SH-SY5Y (cell line): ENCODE measurements at regions not wholly inside any gene's neighbourhood (a gene's known extent, or its start where the extent isn't known, plus 50 kb on each side); places are given as distances from the start of the nearest gene placed in this dataset.

Experiments used
- GATA2 ChIP-seq: IDR thresholded peaks from 2 replicates; pipeline ENCODE4 v1.6.1; 2011; ENCODE audit warnings: mild to moderate bottlenecking, low read depth, low read length
- GATA3 ChIP-seq: IDR thresholded peaks from 2 replicates; pipeline ENCODE4 v1.6.1; 2011; ENCODE audit warnings: low read depth, mild to moderate bottlenecking, low read length, moderate library complexity

DNA sequence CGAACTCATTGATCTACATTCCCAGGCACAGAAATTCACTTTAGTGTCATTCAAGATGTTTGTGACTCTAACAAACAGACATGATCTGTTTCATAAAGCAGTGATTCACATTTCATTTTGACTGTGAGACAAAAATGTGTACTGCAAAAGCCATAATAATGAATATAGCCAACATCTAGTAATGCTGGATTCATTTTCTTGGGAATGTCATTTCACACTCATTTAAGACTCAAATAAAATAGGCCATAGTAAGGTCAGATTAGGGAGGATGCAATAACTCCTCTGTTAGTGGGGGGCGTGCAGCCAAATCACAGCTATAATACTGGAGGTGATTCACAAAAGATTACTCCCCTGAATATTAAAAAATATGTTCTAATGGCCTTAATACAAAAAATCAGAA lies 566.6 kb upstream of the ZWINT start:
- TF ChIP-seq GATA2 (no peak), GATA3 (no peak)

- TF ChIP-seq GATA3: no peak
- no peak for TF ChIP-seq GATA2
These were observed 559.7 kb upstream of the ZWINT start for GRCh38 chr10:56920601-56921261.

DNA sequence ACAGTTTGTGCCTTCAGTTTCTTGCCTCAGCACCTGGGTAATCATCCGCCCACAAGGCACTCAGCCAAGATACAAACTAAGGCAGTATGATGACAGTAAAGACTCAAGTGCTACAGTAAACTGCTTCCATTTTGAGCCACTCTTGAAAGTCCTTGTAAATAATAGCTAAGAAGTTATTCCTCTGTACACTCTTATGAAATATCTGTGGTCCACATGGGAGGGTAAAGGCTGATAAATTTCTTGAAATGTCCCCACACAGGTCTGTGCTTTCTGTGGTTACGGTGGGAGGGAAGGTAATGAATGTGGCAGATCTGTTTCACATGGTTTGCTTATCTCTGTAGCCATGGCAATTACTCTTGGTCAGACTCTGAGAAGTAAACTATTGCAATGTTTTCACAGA lies 551.0 kb upstream of the ZWINT start:
- TF ChIP-seq GATA3 (no peak), GATA2 (no peak)

GRCh38 chr10:56905051-56905450 lies 544.0 kb upstream of the ZWINT start:
- TF ChIP-seq GATA2 (no peak), GATA3 (no peak)

DNA sequence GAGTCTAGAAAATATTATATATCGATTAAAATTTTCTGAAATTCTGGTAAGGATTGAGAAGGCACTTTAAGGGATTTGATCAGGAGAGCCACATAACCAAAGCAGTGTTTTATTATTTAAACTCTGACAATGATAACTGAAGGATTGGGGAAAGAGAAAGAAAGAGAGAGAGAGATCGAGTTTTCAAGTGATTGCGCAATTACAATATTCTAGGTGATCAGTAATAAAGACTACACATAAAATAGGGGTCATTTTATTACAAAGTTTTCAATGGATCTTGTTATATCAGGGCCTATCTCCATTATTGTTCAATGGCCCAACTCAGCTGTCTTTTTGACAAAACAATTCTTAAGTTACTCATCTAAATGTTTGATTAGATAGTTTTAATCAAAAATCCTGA lies 541.5 kb upstream of the ZWINT start:
- TF ChIP-seq GATA3 (no peak), GATA2 (no peak)

DNA sequence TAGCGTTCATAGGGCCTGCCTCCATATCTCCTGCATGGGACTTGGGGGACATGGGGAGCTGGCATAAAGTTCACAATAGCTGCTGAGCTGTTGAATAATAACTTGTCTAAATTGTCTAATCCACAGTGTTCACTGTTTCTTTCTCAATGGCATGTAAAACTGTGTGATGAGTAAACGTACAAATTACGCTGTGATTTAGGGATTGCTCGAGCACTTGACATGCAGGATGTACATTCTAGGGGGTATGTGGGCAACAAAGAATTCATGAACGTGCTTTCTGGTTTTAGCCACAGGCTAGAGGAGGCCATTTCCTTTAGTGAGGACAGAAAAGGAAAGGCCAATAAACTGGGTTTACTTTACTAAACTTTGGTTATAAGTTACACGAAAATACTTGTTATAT lies 534.2 kb upstream of the ZWINT start:
- TF ChIP-seq GATA3 (no peak), GATA2 (no peak)

DNA sequence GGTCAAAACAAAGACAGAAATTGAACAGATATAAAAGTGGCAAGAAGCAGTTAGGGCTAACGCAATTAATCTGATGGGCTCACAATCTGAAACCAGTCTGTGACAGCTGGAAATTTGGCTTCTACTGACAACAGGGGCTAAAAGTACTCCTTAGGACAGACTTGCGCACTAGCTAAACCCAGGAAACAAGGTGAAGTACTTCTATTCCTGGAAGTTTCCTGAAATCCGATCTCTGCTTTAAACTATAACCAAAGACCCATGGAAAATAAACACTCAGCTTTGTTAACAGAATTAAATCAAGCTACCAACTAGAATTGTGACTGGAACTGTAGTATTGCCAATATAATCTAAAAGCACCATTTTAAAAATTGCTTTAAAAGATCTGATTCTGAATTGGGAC lies 520.2 kb upstream of the ZWINT start:
- TF ChIP-seq GATA3: no peak
- no peak for TF ChIP-seq GATA2

DNA sequence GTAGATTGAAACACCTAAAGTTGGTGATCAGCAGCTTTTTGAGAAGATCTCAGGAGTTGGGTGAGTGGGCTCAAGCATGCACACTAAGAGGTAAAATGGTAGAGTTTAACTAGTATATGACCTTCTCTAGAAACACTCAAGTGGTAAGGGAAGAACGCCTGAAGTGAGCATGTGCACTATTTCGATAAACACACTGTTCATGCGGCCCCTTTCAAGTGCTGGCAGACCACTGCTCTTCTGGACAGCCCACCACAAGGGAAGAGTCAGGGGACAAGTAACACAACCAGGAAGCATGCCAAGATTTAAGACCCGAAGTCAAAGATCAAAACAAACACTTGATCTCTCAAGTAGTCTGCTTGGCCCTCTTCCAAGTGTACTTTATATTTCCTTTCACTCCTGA lies 519.5 kb upstream of the ZWINT start:
- TF ChIP-seq GATA3 (no peak), GATA2 (no peak)

- TF ChIP-seq GATA2: no peak
- no peak for TF ChIP-seq GATA3
These were observed 513.9 kb upstream of the ZWINT start for GRCh38 chr10:56874950-56875349.

DNA sequence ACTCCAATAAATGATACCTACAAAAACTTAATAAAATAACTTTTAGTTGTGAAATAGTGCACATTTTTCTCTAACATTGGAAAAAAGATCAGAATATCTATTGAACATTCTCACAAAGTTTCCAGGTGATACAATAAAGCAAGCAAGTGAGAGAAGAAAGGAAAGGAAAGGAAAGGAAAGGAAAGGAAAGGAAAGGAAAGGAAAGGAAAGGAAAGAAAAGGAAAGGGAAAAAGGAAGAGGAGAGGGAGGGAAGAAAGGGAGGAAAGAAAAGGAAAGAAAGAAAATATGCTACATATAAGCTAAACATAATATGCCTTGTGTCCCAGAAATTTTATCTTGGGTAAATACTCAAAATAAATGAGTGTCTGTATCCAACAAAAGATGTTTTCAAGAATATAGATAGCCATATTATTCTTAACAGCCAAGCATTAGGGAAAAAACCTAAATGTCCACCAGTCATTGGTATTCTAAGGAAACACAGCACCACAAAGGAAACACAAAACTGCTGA lies 510.2 kb upstream of the ZWINT start:
- TF ChIP-seq GATA2 (no peak), GATA3 (no peak)

- TF ChIP-seq GATA3 (no peak), GATA2 (no peak)
These were observed 506.2 kb upstream of the ZWINT start for GRCh38 chr10:56867236-56867635.

DNA sequence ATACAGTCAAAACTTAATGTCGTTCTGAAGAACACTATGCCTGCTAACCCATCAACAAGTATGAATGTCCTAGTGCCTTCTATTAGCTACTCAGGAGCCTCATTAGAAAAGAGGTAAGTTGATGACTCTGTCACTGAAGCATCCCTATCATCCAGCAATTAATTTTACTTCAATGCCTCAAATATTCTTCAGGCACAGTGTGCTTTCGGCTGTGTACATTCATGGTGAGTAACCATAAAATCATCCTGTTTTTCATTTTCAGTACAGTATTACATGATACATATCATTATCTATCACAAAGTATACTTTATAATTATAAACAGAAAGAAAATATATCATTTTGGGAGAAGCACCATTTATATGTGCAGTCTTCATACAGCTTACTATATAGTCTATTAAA lies 495.5 kb upstream of the ZWINT start:
- no peak for TF ChIP-seq GATA2
- TF ChIP-seq GATA3: no peak

DNA sequence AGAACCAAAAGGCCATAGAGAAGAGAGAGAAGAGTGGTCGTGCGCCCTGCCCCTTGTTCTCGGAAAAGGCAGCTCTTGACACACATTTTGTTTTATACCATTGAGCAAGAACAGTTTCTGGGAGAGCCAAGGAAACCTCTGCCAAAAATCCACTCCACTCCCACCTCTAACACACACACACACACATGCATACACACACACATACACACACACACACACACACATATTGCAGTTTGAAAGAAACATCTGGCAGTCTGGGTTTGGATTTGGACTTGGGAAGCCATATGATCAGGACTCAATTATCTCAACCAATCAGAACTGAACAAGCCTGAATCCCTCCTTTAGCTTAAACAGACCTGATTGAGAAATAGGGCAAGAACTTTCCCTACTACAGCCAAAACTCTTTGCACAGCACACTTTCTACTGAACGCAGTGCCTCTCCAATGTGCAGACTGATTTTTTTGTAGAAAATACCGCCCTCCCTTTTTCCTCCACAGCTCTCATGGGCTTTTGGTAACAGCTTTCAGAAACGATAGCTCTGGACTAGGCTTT lies 484.0 kb upstream of the ZWINT start:
- TF ChIP-seq GATA2: no peak
- no peak for TF ChIP-seq GATA3

GRCh38 chr10:56836659-56837058 lies 475.6 kb upstream of the ZWINT start:
- TF ChIP-seq GATA3 (no peak), GATA2 (no peak)

DNA sequence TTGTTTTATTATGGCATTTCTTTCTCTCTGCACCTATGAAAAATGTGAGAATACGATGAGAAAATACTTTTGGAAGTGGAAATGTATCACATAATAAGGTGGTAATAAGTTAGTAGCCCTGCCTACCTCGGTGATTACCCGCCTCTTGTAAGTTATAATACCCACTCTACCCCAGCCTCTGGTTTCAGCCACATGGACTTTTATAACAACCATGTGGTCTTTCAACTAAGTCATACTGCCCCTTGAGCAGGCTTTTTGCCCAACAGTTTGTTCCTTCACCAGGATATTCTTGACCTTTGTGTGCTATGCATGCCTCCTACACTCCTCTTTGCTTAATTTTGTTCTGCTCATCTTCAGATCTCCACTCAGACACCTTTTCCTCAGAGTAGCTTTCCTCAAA lies 470.6 kb upstream of the ZWINT start:
- TF ChIP-seq GATA2 (no peak), GATA3 (no peak)

GRCh38 chr10:56823849-56824248 lies 462.8 kb upstream of the ZWINT start:
- TF ChIP-seq GATA2: no peak
- TF ChIP-seq GATA3: no peak

- no peak for TF ChIP-seq GATA2
- TF ChIP-seq GATA3: no peak
These were observed 444.0 kb upstream of the ZWINT start for GRCh38 chr10:56805022-56805421.

DNA sequence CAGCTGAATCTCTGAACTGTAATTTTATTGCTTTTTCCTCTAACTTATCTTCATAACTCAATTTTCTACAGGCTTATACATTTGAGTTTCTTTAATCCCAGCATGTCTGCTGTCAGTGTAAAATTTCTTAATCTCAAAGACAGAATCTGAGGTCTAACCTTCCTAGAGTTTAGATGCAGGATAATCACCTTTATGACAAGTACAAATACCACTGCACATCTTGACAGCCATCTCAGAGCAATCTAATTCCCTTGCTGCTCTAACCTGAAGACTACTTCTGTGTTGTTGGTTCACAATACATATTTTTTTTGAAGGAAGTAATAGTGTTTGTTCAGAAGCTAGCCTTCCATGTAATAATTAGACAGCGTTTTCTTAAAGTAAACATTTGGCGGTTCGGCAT lies 424.2 kb upstream of the ZWINT start:
- TF ChIP-seq GATA2: no peak
- TF ChIP-seq GATA3: no peak
